SK-N-SH (cell line): ENCODE measurements at regions not wholly inside any gene's neighbourhood (a gene's known extent, or its start where the extent isn't known, plus 50 kb on each side); places are given as distances from the start of the nearest gene placed in this dataset.

Experiments
- CTCF ChIA-PET: fragments of 300-600, 350-600 bp; formaldehyde crosslinking; extraction: SDS; loops from one replicate; lab custom pipeline; 2021; lab: Yijun Ruan, JAX
- POLR2A ChIA-PET: fragments of 350-600 bp; sonication (Branson Sonifier 250); formaldehyde crosslinking; extraction: SDS; loops from one replicate; lab custom pipeline; 2020; ENCODE audit warnings: antibody characterized with exemption, inconsistent platforms; lab: Yijun Ruan, JAX
- DNase-seq: peaks from one replicate; pipeline ENCODE4 v3.0.0; 2012
- H2AFZ ChIP-seq: fragments of 200-600 bp; sonication (generic); 2 replicates; pipeline ENCODE4 v1.8.1; 2016; ENCODE audit warnings: antibody characterized with exemption, mild to moderate bottlenecking, low read depth
- H3F3A ChIP-seq: fragments of 200-600 bp; sonication (generic); replicated peaks from 2 replicates; pipeline ENCODE3; 2016; ENCODE audit warnings: antibody characterized with exemption, mild to moderate bottlenecking; ENCODE audit not compliant: insufficient read depth
- H3K27ac ChIP-seq, 2 experiments: fragments of 200-500 bp in 1 of 2; fragments of 200-600 bp in 1 of 2; sonication (Bioruptor generic) in 1 of 2; sonication (generic), shearing (Covaris generic) in 1 of 2; 2 replicates each; pipeline versions ENCODE4 v1.5.1 to v1.6.1; 2014 to 2016; ENCODE audit warnings: low read depth in 2 of 2, inconsistent platforms in 1 of 2, low read length in 1 of 2, mild to moderate bottlenecking in 1 of 2, mixed read lengths in 1 of 2
- H3K27me3 ChIP-seq: fragments of 200-600 bp; sonication (generic), shearing (Covaris generic); 2 replicates; pipeline ENCODE4 v1.6.1; 2016; ENCODE audit warnings: mixed run types; ENCODE audit not compliant: insufficient read depth
- H3K36me3 ChIP-seq, 2 experiments: fragments of 200-500 bp in 1 of 2; fragments of 200-600 bp in 1 of 2; sonication (Bioruptor generic) in 1 of 2; sonication (generic) in 1 of 2; replicated peaks in 1 of 2; 2 replicates each; pipeline versions ENCODE3 to v1.5.1; 2014 to 2016; ENCODE audit warnings: low read length in 1 of 2, mild to moderate bottlenecking in 1 of 2; ENCODE audit not compliant: insufficient read depth in 2 of 2, control insufficient read depth in 1 of 2
- H3K4me1 ChIP-seq, 2 experiments: fragments of 200-500 bp in 1 of 2; fragments of 200-600 bp in 1 of 2; sonication (Bioruptor generic) in 1 of 2; sonication (generic), shearing (Covaris generic) in 1 of 2; 2 replicates each; pipeline versions ENCODE4 v1.5.1 to v1.6.1; 2014 to 2016; ENCODE audit warnings: low read depth in 1 of 2, low read length in 1 of 2, mixed run types in 1 of 2; ENCODE audit not compliant: insufficient read depth in 2 of 2, control insufficient read depth in 1 of 2
- H3K4me2 ChIP-seq: fragments of 200-600 bp; sonication (generic), shearing (Covaris generic); 2 replicates; pipeline ENCODE4 v1.6.1; 2017; ENCODE audit warnings: mixed run types
- H3K4me3 ChIP-seq, 2 experiments: fragments of 200-500 bp in 1 of 2; fragments of 200-600 bp in 1 of 2; sonication (Bioruptor generic) in 1 of 2; sonication (generic), shearing (Covaris generic) in 1 of 2; 2 replicates each; pipeline versions ENCODE4 v1.5.1 to v1.8.1; 2014 to 2016; ENCODE audit warnings: low read depth in 2 of 2, inconsistent platforms in 1 of 2, low read length in 1 of 2, mild to moderate bottlenecking in 1 of 2, mixed read lengths in 1 of 2, moderate library complexity in 1 of 2
- H3K79me2 ChIP-seq: fragments of 200-600 bp; sonication (generic); 2 replicates; pipeline ENCODE4 v1.8.1; 2017; ENCODE audit warnings: mild to moderate bottlenecking; ENCODE audit not compliant: insufficient read depth
- H3K9ac ChIP-seq: fragments of 200-600 bp; sonication (generic); 2 replicates; pipeline ENCODE4 v1.6.1; 2017; ENCODE audit warnings: mixed run types
- H3K9me2 ChIP-seq: fragments of 200-600 bp; sonication (generic); 2 replicates; pipeline ENCODE4 v1.6.1; 2017; ENCODE audit warnings: mixed run types
- H3K9me3 ChIP-seq: fragments of 200-600 bp; sonication (generic); 2 replicates; pipeline ENCODE4 v1.6.1; 2017; ENCODE audit warnings: mixed run types, mild to moderate bottlenecking, moderate library complexity
- H4K20me1 ChIP-seq: fragments of 200-600 bp; sonication (generic); 2 replicates; pipeline ENCODE4 v1.6.1; 2017; ENCODE audit warnings: mild to moderate bottlenecking, mixed run types; ENCODE audit not compliant: insufficient read depth
- CHD2 ChIP-seq: fragments of 150-350 bp; IDR thresholded peaks from 2 replicates; pipeline ENCODE4 v1.6.1; 2018; ENCODE audit warnings: low read length; ENCODE audit not compliant: partially characterized antibody
- ELF1 ChIP-seq: IDR thresholded peaks from 2 replicates; pipeline ENCODE4 v1.4.0; 2012
- EP300 ChIP-seq, 2 experiments: IDR thresholded peaks; 2 replicates each; pipeline versions ENCODE4 v1.4.0 to v1.6.1; 2012; ENCODE audit warnings: borderline replicate concordance in 1 of 2, low read depth in 1 of 2, low read length in 1 of 2
- FOXJ3 ChIP-seq: sonication (generic); formaldehyde crosslinking; IDR thresholded peaks from 2 replicates; pipeline ENCODE4 v1.5.1; 2020; ENCODE audit warnings: mild to moderate bottlenecking, missing genetic modification reagents
- FOXM1 ChIP-seq: IDR thresholded peaks from 2 replicates; pipeline ENCODE4 v1.4.0; 2012; ENCODE audit warnings: low read depth, mild to moderate bottlenecking
- GABPA ChIP-seq: IDR thresholded peaks from 2 replicates; pipeline ENCODE4 v1.4.0; 2012; ENCODE audit warnings: low read depth, mild to moderate bottlenecking
- GATA2 ChIP-seq: sonication (generic); formaldehyde crosslinking; IDR thresholded peaks from 2 replicates; pipeline ENCODE4 v1.5.0; 2020; ENCODE audit warnings: mild to moderate bottlenecking, missing genetic modification reagents
- JUND ChIP-seq: IDR thresholded peaks from 2 replicates; pipeline ENCODE4 v1.4.0; 2012
- MEF2A ChIP-seq: IDR thresholded peaks from 2 replicates; pipeline ENCODE4 v1.4.0; 2012; ENCODE audit warnings: low read depth, borderline replicate concordance
- RAD21 ChIP-seq: IDR thresholded peaks from 2 replicates; pipeline ENCODE4 v1.6.1; 2012; ENCODE audit warnings: mild to moderate bottlenecking, low read length
- RCOR1 ChIP-seq: fragments of 150-350 bp; IDR thresholded peaks from 2 replicates; pipeline ENCODE4 v1.6.1; 2017; ENCODE audit warnings: antibody characterized with exemption, low read length
- REST ChIP-seq: IDR thresholded peaks from 2 replicates; pipeline ENCODE4 v1.6.1; 2012; ENCODE audit warnings: mild to moderate bottlenecking, low read depth, low read length, moderate library complexity
- SMC3 ChIP-seq: IDR thresholded peaks from 2 replicates; pipeline ENCODE4 v1.6.1; 2012; ENCODE audit warnings: low read depth, low read length, improper control_type of control experiment
- TAF1 ChIP-seq: IDR thresholded peaks from 2 replicates; pipeline ENCODE4 v1.6.1; 2012; ENCODE audit warnings: low read depth, mild to moderate bottlenecking, low read length, moderate library complexity, borderline replicate concordance
- WGBS: methylation state at CpG from one replicate; pipeline ENCODE4 v1.1.6; 2017; ENCODE audit warnings: low lambda C conversion rate; 5-methylcytosine and 5-hydroxymethylcytosine counted together
- TF ChIP-seq, protein P1 (sequence below): IDR thresholded peaks from 2 replicates; pipeline ENCODE4 v1.4.0; 2012; ENCODE audit warnings: low read depth, borderline replicate concordance
- TF ChIP-seq, protein P2 (sequence below): fragments of 150-350 bp; IDR thresholded peaks from 2 replicates; pipeline ENCODE4 v1.6.1; 2017; ENCODE audit warnings: antibody characterized with exemption, low read length, low read depth, borderline replicate concordance

DNA sequence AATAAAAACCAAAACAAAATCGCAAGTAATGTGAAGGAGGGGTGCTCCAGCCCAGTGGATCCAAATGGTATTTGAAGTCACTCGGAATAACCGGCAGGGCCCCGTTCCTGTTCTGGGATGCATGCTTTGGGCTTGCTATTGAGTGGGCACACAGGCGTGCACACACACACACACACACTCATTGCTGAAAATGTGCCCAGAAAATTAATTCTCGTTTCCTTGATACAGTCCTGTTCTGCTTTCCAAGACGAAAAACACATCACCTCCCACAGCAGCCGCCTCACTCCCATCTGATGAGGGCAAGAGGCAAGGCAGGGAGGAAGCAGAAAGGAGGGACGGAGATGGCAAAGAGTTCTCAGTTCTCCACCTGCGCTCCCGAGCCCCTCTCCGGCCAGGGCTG lies 62.2 kb upstream of the SDK2 start (continued):
- TF ChIP-seq REST = no peak
- TF ChIP-seq, protein P1, sequence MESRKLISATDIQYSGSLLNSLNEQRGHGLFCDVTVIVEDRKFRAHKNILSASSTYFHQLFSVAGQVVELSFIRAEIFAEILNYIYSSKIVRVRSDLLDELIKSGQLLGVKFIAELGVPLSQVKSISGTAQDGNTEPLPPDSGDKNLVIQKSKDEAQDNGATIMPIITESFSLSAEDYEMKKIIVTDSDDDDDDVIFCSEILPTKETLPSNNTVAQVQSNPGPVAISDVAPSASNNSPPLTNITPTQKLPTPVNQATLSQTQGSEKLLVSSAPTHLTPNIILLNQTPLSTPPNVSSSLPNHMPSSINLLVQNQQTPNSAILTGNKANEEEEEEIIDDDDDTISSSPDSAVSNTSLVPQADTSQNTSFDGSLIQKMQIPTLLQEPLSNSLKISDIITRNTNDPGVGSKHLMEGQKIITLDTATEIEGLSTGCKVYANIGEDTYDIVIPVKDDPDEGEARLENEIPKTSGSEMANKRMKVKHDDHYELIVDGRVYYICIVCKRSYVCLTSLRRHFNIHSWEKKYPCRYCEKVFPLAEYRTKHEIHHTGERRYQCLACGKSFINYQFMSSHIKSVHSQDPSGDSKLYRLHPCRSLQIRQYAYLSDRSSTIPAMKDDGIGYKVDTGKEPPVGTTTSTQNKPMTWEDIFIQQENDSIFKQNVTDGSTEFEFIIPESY = no peak
- no peak for TF ChIP-seq MEF2A
- no peak for TF ChIP-seq TAF1
- no peak for TF ChIP-seq GATA2 (CRISPR knock-in tag)
- TF ChIP-seq FOXJ3 (CRISPR knock-in tag) = no peak

GRCh38 chr17:73706858-73707257 lies 62.6 kb upstream of the SDK2 start:
- Histone ChIP-seq H2AFZ (no peak overlapping the region), H3K4me3 (no peak overlapping the region), H3K79me2 (no peaks in the 10 kb centered on the region), H3K36me3 (no peaks in the 10 kb centered on the region), H3K9ac (no peak overlapping the region), H3K27me3 (no peaks in the 10 kb centered on the region), H3K9me2 (no peaks in the 10 kb centered on the region), H3K9me3 (0 out of 2 replicates have a peak, but pooled peaks cover 5% of the 10 kb centered on the region), H3K4me2 (no peak overlapping the region), H3K4me1 (peaks cover 0 to 23% of the 10 kb centered on the region in 2 experiments; a peak in 2 of 4 replicates), H3F3A (no peaks in the 10 kb centered on the region), H3K27ac (no peak overlapping the region), H4K20me1 (no peaks in the 10 kb centered on the region)
- no peak for DNase-seq
- 60% methylated on average over 9 of the region's 9 CpGs for WGBS
- ChIA-PET CTCF (interaction anchor here (1.5 to 4.8 kb wide), 4 partner anchors 38 to 278 kb away, joined by 3 to 64 read pairs (median 15); partner anchors contain the start of gene SDK2), POLR2A (no interaction called here)
- TF ChIP-seq RCOR1 (no peak), MEF2A (no peak), GATA2 (CRISPR knock-in tag) (no peak), CHD2 (no peak), GABPA (no peak), EP300 (IDR thresholded peaks at IDR 0.05; ENCODE audit: borderline replicate concordance in 1 of 2, low read depth in 1 of 2, low read length in 1 of 2) (no peak), FOXM1 (no peak), JUND (no peak), REST (no peak), ELF1 (no peak), RAD21 (no peak), SMC3 (no peak)
- TF ChIP-seq, protein P2, sequence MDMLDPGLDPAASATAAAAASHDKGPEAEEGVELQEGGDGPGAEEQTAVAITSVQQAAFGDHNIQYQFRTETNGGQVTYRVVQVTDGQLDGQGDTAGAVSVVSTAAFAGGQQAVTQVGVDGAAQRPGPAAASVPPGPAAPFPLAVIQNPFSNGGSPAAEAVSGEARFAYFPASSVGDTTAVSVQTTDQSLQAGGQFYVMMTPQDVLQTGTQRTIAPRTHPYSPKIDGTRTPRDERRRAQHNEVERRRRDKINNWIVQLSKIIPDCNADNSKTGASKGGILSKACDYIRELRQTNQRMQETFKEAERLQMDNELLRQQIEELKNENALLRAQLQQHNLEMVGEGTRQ = no peak
